T-helper 22 cell (primary cell): ENCODE measurements at regions not wholly inside any gene's neighbourhood (a gene's known extent, or its start where the extent isn't known, plus 50 kb on each side); places are given as distances from the start of the nearest gene placed in this dataset.
"Not testable (repeated sequence)": the region's sequence is repeated elsewhere in the genome, so short reads cannot be mapped to it uniquely, and the experiment has no call there.

Source experiments
- DNase-seq: peaks from one replicate; pipeline ENCODE4 v3.0.0-alpha.2; 2020; ENCODE audit warnings: low read depth

DNA sequence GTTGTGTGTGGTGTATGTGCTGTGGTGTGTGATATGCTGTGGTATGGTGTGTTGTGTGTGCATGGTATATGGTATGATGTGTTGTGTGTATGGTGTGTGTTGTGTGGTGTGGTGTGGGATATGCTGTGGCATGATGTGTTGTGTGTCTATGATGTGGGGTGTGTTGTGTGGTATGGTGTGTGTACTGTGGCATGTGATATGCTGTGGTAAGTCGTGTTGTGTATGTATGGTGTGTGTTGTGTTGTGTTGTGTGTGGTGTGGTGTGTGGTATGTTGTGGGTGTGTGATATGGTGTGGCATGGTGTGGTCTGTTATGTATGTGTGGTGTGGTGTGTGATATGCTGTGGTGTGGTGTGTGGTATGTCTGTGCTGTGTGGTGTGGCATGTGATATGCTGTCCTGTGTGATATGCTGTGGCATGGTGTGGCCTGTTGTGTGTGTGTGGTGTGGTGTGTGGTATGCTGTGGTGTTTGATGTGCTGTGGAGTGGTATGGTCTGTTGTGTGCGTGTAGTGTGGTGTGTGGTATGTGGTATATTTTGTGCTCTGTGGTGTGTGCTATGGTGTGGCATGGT lies 318.0 kb downstream of the PTPRU start:
- DNase-seq: no peak

DNA sequence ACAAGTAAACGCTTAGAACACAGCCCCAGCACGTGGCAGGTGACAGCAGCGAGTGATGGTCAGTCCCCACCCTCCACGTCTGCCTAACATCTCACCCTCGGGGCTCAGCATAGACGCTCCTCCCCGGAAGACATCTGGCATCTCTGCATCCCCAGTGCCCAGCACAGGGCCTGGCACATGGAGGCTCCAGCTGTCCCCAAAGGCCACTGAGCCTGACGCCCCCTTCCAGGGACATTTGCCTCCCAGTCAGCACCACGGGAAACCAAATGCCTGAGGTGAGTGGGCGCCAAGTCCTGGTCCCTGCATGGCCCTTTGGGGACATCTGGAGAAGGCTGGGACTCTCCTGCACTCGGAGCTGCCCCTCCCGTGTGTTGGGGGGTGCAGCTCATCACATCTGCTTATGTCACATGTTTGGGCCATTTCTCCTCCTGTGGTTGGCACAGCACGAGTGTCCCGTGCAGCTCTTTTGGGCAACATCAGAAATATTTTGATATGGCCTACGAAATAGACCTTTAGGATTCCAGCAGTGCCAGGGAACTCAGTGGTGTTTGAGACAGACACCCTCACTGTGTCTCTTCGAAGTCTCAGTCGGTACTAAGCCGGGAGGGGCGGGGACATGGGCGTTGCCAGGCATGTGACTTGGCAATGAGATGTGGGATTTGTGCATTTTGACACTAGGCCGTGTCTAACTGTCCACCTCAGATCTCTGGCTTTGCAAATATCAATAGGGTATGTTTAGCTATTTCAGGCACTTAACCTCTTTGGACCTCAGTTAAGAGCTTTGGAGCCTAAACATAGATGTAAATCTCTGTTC lies 315.0 kb downstream of the PTPRU start:
- no peak for DNase-seq

DNA sequence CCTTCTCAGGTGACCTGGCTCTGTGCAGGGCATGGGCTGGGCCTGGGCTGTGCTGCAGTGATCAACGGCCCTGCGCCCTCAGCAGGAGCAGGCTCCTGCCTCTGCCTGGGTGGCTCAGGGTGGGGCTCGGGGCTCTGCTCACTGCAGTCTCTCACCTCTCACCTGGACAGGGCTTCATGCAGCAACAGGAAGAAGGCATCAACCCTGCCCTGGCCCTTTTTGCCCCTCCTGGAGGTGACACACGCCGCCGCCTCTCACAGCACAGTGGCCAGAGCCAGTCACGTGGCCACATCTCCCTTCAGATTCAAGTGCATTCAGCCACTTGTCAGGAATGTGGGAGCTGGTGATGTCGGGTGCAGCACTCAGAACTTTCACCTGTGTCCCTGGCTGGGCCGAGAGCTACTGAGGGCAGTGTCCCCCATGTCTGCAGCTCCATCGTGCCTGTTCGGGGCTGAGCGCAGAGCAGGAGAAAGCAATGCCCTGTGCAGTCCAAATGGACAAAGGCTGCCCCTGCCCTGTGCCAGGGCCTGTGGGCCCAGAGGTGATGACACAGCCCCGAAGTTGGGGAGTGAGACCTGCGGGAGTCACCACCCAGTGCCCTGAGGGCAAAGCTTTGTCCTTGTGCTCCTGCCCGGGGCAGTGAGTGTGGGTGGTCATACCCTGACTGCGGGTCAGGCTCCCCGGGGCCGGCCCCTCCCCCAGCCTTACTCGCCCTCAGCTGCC lies 314.0 kb downstream of the PTPRU start:
- DNase-seq: no peak

DNA sequence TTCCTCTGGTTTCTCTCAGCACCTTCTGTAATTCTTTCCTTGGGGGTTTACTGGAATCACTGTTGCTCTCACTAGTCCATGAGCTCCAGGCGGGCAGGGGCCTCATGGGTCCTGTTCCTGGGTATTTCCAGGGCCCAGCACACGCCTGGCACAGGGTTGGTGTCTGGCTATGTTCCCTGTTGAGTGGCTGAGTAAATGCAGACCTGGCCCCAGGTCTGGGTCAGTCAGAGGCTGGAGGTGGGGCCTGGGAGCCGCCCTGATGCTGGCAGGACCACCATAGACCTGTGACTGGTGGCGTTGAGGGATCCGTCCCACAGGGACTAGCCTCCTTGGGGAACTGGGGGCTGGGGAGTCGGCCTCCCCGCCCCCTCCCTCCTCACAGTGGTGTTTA lies 313.4 kb downstream of the PTPRU start:
- DNase-seq: not testable (repeated sequence)

DNA sequence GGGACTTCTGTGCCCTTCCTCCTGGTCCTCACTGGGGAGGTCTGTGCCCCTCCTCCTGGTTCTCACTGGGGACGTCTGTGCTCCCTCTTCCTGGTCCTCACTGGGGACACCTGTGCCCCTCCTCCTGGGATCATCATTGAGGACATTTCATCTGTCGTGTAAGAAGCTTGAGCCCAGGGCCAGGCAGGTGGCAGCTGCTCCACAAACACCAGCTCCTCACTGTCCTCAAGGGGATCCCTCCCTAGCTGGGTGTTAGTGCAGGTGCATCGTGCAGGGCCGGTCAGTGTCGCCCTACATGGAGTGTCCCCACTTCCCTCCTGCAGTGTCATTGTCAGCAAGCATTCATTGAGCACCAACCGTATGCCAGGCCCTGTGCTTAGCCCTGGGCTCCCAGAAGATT lies 312.7 kb downstream of the PTPRU start:
- no peak for DNase-seq

DNA sequence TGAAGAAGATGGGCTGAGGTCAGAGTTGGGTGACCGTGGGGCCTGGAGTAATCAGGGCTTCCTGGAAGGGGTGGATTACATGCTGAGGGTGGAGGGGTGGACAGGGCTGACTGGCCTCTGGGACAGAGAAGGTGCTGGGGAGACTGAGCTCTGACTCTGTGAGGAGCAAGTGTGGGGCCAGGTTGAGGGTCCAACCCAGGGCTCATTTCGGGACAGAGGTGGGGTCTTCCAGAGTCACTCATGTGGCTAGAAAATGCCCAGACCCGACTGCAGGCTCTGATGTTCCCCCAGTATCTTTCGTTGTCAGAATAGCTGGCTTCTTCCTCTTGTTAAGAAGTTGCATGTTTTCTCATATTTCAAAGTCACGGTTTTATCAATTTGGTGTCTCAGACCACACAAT lies 311.8 kb downstream of the PTPRU start:
- DNase-seq: no peak

DNA sequence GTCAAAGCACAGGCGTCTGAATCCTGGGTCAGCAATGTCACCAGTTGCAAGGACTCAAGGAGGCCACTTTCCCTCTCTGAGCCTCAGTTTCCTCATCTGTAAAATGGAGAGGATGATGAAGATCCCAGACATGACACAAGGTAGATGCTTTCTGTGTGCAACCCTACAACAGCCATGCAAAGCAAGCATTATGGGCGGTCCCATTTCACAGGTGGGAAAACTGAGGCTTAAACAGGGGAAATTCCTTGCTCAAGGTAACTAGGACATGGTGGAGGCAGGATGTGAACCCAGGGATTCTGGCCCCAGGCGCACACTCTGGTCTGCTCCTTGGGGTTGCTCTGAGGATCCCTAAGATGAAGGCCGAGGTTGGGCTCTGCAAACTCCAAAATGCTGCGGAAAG lies 311.0 kb downstream of the PTPRU start:
- DNase-seq: no peak

DNA sequence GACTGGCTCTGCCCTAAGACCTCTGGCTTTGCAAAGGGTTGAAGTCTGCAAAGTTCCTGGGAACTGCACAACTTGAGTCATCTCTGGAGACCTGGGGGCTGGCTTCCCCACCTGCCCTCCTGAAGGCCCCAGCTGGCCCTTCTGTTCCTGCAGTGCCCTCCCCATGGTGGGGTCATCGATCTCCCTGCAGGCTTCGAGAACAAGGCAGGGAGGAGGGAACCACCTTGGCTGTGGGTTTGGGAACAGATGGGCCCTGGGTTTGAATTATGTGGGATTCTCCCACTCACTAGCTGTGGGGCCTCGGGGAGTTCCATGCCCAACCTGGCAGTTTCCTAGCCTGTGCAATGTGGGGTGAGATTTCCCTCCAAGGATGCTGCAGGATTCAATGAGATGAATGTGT lies 310.2 kb downstream of the PTPRU start:
- DNase-seq: no peak

DNA sequence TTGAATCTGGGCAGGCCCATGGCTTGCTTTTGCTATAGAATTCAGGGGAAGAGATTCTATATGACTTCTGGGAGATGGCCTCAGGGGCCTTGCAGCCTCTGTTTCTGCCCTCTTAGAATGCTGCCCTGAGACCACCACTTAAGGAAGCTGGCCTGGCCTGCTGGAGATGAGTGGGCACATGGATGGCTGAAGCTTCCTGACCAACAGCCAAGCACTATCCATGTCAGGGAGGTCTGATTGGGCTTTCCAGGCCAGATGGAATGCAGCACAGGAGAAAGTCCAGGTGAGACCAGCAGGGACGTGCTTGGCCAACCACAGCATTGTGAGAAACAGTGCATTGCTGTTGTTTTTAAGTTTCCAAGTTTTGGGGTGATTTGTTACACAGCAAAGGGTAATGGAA lies 308.1 kb downstream of the PTPRU start:
- no peak for DNase-seq

DNA sequence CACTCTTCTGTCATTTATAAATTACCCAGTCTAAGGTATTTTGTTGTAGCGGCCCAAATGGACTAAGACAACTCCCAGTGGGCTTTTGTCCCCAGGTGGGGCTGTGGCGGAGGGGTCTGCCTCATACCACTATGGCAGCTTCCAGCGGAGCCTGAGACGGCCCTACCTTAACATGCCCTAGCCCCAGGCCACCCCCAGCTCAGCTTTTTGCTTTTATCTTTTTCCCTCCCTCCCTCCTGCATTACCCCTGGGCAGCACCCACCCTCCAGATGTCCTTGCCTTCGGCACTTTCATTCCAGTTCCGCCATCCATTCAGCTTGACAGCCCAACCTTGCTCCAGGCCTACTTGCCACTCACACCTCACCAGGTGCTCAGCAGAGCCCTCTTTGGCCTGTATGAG lies 307.3 kb downstream of the PTPRU start:
- no peak for DNase-seq

DNA sequence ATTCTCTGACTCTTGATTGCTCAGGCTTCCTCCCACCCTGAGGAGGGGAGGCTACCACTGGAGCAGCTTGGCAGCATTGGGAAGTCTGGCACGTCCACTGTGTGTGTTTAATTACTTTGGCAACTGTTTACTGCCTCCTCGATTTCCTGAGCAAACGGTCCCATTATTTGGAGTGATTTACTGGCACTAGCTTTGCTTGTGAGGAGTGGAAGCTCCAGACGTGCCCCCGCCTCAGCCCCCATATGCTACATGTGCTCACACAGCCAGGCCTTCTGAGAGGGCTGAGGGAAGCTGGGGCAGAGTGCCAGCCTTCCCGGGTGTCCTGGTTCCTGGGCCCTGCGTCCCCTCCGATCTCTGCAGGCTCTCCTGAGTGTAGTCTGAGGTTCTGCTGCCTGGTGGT lies 306.2 kb downstream of the PTPRU start:
- DNase-seq: no peak

DNA sequence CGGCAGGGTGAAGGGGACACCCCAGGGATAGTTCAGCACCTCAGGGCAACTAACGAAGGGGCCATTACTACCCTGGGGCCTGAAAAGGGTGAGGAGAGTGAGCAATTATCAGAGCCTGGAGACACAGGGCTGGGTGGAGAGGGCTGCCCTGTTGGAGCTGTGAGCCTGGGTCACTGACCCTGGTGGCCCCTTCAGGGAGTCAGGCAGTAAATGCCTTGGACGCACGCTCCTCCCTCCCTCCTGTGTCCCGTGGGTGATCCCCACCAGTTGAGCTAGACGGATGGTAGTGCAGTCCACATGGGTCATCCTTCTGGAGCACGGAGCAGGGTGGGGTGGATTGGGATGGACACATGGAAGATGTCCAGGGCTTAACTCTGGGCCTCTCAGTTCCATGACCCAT lies 305.3 kb downstream of the PTPRU start:
- no peak for DNase-seq

DNA sequence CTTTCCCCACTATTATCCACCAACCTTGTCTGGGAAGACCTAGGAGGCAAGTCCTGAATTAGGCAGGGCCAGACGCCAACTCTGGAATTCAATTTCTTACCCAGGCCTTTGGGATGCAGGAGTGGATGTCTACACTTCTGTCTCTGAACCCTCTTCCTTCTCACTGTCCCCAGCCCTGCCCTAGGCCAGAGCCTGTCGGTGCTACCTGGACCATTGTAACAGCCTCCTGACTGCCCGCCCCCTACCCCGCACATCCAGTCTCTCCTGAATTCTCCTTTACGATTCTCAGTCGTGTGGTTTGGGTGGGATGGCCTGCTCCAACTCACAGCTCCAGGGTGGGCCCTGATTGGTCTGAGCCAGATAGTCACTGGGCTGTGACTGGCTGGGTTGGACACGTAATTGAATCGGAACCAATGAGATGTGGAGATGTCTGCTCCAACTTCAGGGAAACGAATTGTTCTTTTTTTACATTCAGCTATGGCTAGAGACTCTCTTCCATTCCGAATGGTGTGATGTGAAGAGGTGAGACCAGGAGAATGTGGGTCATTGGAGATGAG lies 304.6 kb downstream of the PTPRU start:
- no peak for DNase-seq

DNA sequence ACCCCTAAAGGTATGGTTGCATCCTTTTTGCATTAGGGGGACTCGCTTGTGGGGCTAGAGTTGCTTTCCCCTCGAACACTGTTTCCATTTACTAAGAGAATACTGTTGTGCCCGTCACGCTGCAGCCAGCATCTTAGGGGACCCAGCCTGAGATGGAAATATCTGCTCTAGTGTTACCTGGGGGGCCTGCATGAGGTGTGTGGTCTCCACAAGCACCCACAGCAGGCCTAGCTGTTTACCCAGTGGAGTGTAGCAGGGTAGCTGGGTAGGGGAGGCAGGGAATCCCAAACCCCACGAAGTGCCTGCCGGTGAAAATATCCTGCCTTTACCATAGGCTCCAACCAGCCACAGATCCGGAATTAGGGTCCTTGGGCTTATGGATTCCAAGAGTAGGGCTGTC lies 303.6 kb downstream of the PTPRU start:
- DNase-seq: no peak

DNA sequence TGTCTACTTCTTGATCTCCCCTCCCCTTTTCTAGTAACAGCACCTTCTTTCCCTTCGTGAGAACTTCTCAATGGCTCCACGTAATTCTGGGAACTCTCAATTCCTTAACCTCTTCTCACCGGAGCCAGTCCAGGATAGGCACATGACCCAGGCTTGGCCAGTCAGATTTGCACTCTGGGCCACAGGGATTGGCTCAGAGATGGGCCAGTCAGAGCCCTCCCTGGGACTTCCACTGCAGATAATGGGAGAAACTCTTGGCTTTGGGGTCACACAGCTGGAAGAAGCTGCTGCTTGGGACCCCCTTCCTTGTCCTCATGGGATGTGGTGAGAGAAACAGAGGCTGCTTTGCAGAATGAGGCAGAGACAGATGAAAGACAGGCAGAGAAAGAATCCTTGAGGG lies 302.3 kb downstream of the PTPRU start:
- DNase-seq: no peak

DNA sequence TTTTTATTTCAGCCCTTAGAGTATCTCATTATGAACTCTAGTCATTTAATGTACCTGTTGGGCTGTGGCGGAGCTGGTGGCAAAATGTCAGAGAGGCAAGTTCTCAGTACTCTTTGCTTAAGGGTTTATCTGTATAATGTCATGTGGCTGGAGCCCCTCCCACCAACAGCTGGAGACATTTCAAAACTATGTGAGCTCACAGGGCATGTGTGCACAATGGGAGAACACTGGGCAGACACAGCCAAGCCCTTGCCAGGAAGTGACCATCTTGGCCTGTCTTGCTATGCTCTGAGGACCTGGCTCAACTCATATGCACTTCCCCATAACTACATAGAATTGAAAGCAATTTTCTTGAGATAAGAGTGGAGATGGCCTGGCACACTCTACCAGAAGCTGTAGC lies 296.4 kb downstream of the PTPRU start:
- DNase-seq: no peak

DNA sequence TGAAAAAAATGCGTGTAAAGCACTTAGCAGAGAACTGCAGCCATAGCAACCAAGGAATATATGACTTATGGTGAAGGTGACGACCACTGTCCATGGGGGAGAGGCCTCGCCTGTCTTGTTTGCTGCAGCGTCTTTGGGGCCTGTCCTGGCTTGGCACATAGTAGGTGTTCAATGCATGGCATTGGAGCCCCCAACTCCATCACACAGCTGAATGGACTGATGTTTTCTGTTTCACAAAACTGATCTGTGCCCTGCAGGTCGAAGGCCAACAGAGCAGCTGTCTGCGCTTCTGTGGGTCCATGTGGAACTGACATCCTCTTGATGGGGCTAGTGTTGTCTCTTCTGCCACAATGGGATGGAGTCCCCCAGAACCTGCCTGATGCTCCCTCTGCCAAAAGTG lies 296.0 kb downstream of the PTPRU start:
- DNase-seq: no peak

DNA sequence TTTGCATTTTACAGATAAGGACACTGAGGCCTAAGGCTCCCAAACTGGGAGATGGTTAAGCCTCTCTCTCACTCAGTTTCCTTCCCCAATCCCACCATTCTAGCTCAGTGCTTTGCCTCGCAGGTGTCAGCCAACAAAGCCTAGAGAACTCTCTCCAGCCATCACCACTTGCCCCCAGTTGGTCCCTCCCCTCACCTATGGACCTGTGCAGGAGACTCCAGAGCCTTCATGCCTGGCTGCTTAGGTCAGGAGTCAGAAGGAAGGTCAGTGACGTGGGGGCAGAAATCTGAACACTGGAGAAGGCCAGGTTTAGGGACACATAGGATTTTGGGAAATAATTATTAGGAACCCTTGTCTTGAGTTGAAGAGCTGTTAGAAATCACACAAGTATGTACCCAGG lies 295.3 kb downstream of the PTPRU start:
- no peak for DNase-seq

DNA sequence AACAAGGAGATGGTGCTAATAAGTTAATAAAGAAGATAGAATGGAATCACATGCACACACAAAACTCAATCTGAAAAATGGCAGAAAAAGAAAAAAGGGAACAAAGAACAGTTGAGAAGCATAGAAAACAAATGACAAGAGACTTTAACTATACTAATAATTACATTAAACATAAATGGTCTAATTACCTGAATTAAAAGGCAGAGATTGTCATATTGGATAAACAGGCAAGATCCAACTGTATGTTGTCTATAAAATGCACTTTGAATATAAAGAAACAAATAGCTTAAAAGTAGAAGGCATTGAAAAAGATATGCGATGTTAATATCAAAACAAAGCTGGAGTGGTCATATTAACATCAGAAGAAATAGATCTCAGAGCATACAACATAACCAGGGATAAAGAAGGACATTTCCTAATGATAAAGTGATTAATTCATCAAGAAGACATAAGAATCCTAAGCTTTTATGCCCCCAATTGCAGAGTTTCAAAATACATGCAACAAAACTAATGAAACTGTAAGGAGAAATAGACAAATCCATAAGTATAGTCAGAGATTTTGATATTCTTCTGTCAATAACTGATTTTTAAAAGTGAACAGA lies 293.5 kb downstream of the PTPRU start:
- no peak for DNase-seq

DNA sequence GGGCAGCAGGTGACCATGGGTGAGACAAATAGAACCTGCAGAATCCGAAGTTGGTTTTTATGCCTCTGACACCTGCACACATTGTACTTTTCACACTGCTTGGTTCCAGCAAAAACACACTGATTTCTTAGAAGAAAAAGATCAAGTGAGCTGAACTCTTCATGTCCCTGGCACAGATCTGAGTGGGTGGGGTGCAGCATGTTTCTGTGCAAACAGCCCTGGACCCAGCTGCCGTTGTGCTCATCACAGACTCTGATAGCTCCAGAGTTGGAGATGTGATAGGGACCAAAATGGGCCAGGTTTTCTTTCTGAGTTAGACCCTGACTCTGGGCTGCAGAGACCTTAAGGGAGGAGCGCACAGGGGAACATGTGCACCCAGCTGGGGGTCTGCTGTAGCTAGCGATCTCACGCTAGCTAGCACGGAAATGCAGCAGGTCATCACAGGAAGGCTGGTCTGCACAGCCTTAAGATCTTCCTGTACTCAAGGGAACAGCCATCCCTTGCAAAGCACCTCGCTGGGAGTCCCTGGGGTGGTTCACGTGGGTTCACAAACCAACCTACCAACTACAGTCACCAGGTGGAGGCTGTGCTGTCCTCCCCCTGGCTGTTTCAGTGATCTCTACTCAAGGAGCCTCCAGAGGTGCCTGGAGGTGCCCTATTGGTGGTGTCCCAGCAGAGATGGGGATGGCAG lies 291.1 kb downstream of the PTPRU start:
- no peak for DNase-seq

DNA sequence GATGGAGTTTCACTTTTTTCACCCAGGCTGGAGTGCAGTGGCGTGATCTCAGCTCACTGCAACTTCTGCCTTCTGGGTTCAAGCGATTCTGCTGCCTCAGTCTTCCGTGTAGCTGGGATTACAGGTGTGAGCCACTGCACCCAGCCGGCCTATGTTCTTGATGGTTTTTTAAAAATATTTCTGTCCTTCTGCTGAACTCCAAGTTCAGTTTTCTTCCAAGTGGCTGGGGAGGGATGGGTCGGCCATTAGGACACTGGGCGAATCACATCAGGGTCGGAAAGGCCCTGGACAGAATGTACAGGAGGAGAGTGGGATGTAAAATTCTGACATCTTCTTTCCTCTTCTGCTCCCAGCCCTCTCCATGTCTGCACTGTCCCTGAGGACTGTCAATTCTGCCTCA lies 289.6 kb downstream of the PTPRU start:
- DNase-seq: no peak
